Endothelial cell of umbilical vein (primary cell): ENCODE measurements at regions not wholly inside any gene's neighbourhood (a gene's known extent, or its start where the extent isn't known, plus 50 kb on each side); places are given as distances from the start of the nearest gene placed in this dataset.

ENCODE experiments used
- BruUV-seq: library from RNA; stranded (reverse); fragments of 400-500 nt; replicated peaks from 2 replicates; lab custom pipeline; 2021; lab: Mats Ljungman, UMichigan
- CTCF ChIA-PET: fragments of 300-600, 350-600 bp; sonication (Branson Sonifier 250); formaldehyde crosslinking; loops from one replicate; lab custom pipeline; 2021; ENCODE audit warnings: antibody characterized with exemption, inconsistent platforms; lab: Charles Lee
- POLR2A ChIA-PET: fragments of 300-600, 350-600 bp; sonication (Branson Sonifier 250); formaldehyde crosslinking; loops from one replicate; lab custom pipeline; 2021; ENCODE audit warnings: antibody characterized with exemption, inconsistent platforms; lab: Charles Lee
- DNase-seq: peaks from one replicate; pipeline ENCODE4 v3.0.0-alpha.2; 2011; ENCODE audit warnings: low read depth, low spot score
- FAIRE-seq: peaks from 2 replicates; lab custom pipeline; 2011; peaks lifted over from hg19 to GRCh38; lab: Jason Lieb, UNC
- H2AFZ ChIP-seq: 2 replicates; pipeline ENCODE4 v1.6.0; 2012; ENCODE audit warnings: low read depth, low read length, control low read depth, inconsistent platforms
- H3K27ac ChIP-seq: 2 replicates; pipeline ENCODE4 v1.5.1; 2011; ENCODE audit warnings: low read depth, mild to moderate bottlenecking, control low read depth, low read length, moderate library complexity; ENCODE audit not compliant: insufficient read depth
- H3K27me3 ChIP-seq, 2 experiments: 2 replicates each; pipeline versions ENCODE4 v1.6.0 to v1.6.1; 2011; ENCODE audit warnings: low read length in 2 of 2, mixed read lengths in 1 of 2; ENCODE audit not compliant: control insufficient read depth in 2 of 2, insufficient read depth in 2 of 2
- H3K36me3 ChIP-seq, 2 experiments: 2 replicates in 1 of 2; 3 replicates in 1 of 2; pipeline ENCODE4 v1.5.1; 2011; ENCODE audit warnings: low read length in 2 of 2, mild to moderate bottlenecking in 1 of 2, moderate library complexity in 1 of 2; ENCODE audit not compliant: control insufficient read depth in 2 of 2, insufficient read depth in 2 of 2; ENCODE audit errors: extremely low read depth in 1 of 2
- H3K4me1 ChIP-seq: 3 replicates; pipeline ENCODE4 v1.5.1; 2011; ENCODE audit warnings: mild to moderate bottlenecking, low read length; ENCODE audit not compliant: control insufficient read depth, insufficient read depth; ENCODE audit errors: extremely low read depth
- H3K4me2 ChIP-seq: 2 replicates; pipeline ENCODE4 v1.6.1; 2011; ENCODE audit warnings: low read length, control low read depth, mixed read lengths; ENCODE audit not compliant: insufficient read depth
- H3K4me3 ChIP-seq, 3 experiments: fragments of 200-600 bp in 1 of 3; sonication (generic), shearing (Covaris generic) in 1 of 3; replicated peaks in 1 of 3; 2 replicates each; pipeline ENCODE4 v1.5.1; 2011 to 2016; ENCODE audit warnings: control low read depth in 3 of 3, low read length in 3 of 3, mild to moderate bottlenecking in 2 of 3, inconsistent platforms in 1 of 3, low read depth in 1 of 3, moderate library complexity in 1 of 3; ENCODE audit not compliant: insufficient read depth in 1 of 3
- H3K79me2 ChIP-seq: 2 replicates; pipeline ENCODE4 v1.6.0; 2012; ENCODE audit warnings: low read length, inconsistent platforms; ENCODE audit not compliant: control insufficient read depth, insufficient read depth
- H3K9ac ChIP-seq: replicated peaks from 2 replicates; pipeline ENCODE3; 2011; ENCODE audit warnings: low read length, control low read depth; ENCODE audit not compliant: insufficient read depth; ENCODE audit errors: extremely low read depth
- H3K9me1 ChIP-seq: replicated peaks from 3 replicates; pipeline ENCODE4 v1.6.0; 2011; ENCODE audit warnings: mild to moderate bottlenecking, low read length; ENCODE audit not compliant: control insufficient read depth, insufficient read depth; ENCODE audit errors: extremely low read depth
- H3K9me3 ChIP-seq: replicated peaks from 2 replicates; pipeline ENCODE4 v1.5.1; 2012; ENCODE audit warnings: low read length, inconsistent platforms; ENCODE audit not compliant: control insufficient read depth, insufficient read depth
- H4K20me1 ChIP-seq: replicated peaks from 2 replicates; pipeline ENCODE3; 2011; ENCODE audit warnings: mild to moderate bottlenecking, low read length; ENCODE audit not compliant: control insufficient read depth, insufficient read depth; ENCODE audit errors: extremely low read depth
- EZH2 ChIP-seq: IDR thresholded peaks from 2 replicates; pipeline ENCODE4 v1.6.1; 2012; ENCODE audit warnings: borderline replicate concordance, low read depth, mild to moderate bottlenecking, moderate library complexity, low read length, inconsistent platforms; ENCODE audit not compliant: severe bottlenecking
- FOS ChIP-seq: IDR thresholded peaks from 2 replicates; pipeline ENCODE4 v1.6.1; 2011; ENCODE audit warnings: mild to moderate bottlenecking, low read length, moderate library complexity, borderline replicate concordance; ENCODE audit not compliant: insufficient read depth
- GATA2 ChIP-seq: IDR thresholded peaks from 2 replicates; pipeline ENCODE4 v1.7.0; 2011; ENCODE audit warnings: low read depth, mild to moderate bottlenecking, moderate library complexity, mixed read lengths, low read length; ENCODE audit not compliant: insufficient read length, insufficient read depth
- JUN ChIP-seq: IDR thresholded peaks from 2 replicates; pipeline ENCODE4 v1.6.1; 2011; ENCODE audit warnings: borderline replicate concordance, low read depth; ENCODE audit not compliant: insufficient read length, insufficient read depth
- MYC ChIP-seq: IDR thresholded peaks from one replicate; pipeline ENCODE4 v1.6.1; 2011; ENCODE audit warnings: mild to moderate bottlenecking, low read depth, low read length
- POLR2A ChIP-seq: IDR thresholded peaks from 2 replicates; pipeline ENCODE4 v1.6.1; 2012; ENCODE audit warnings: low read depth, mild to moderate bottlenecking, control low read depth, low read length
- POLR2AphosphoS5 ChIP-seq: IDR thresholded peaks from 2 replicates; pipeline ENCODE4 v1.6.1; 2012; ENCODE audit warnings: low read depth, mild to moderate bottlenecking, control low read depth, low read length, moderate library complexity; ENCODE audit not compliant: insufficient read depth
- dilution Hi-C: fragments of 300-500 bp; cut with MboI; formaldehyde crosslinking; loops from one replicate; pipeline ENCODE4 v1.15.0; 2019; ENCODE audit warnings: low sequenced_read_pairs; ENCODE audit not compliant: extremely low pct_ligation_motif_present
- intact Hi-C: fragments of 100-400 bp; cut with micrococcal nuclease; formaldehyde crosslinking; loops from one replicate; pipeline ENCODE4 v1.10.0; 2022
- TF ChIP-seq, protein P1 (sequence below): IDR thresholded peaks from 2 replicates; pipeline ENCODE4 v1.6.1; 2011; ENCODE audit not compliant: insufficient read depth, insufficient read length
- TF ChIP-seq, protein P2 (sequence below), 2 donors: IDR thresholded peaks; 1 replicate in 1 of 2; 2 replicates in 1 of 2; pipeline ENCODE4 v1.5.1; 2011; ENCODE audit warnings: low read length in 2 of 2, mild to moderate bottlenecking in 2 of 2, moderate library complexity in 2 of 2, control low read depth in 1 of 2, inconsistent platforms in 1 of 2, low read depth in 1 of 2; ENCODE audit not compliant: insufficient read depth in 1 of 2; ENCODE audit errors: extremely low read depth in 1 of 2

DNA sequence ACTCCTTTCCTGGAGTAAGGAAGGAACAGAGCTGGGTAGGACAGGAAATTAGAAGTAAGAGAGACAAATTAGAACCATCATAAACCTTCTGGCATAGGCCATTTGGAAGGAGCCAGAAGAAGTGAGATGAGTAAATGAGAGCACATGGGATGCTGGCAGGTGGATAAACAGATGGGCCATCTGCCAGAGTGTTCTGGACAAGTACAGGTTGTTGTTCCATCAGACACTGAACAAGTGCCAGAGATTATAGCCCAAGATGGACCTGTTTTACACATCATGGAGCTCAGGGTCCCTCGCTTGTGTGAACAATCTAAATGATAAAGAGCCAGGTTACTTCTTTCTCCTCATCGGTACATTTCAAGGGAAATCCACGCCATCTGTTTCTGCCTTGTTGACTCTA is 200.3 kb downstream of the HHIPL2 start:
- Histone ChIP-seq H3K4me3 (no peak overlapping the region), H4K20me1 (no peaks in the 10 kb centered on the region), H3K4me1 (no peaks in the 10 kb centered on the region), H3K9me3 (no peaks in the 10 kb centered on the region), H3K9me1 (no peaks in the 10 kb centered on the region), H3K27me3 (no peaks in the 10 kb centered on the region), H2AFZ (no peak overlapping the region), H3K79me2 (no peaks in the 10 kb centered on the region), H3K9ac (no peak overlapping the region), H3K36me3 (no peaks in the 10 kb centered on the region), H3K4me2 (no peak overlapping the region), H3K27ac (no peak overlapping the region)
- no peak for DNase-seq
- intact Hi-C loops (no loop called here), dilution Hi-C loops (no loop called here)
- TF ChIP-seq JUN (no peak), POLR2A (no peak), GATA2 (no peak), FOS (no peak), POLR2AphosphoS5 (no peak), EZH2 (no peak), MYC (no peak)
- TF ChIP-seq, protein P1, sequence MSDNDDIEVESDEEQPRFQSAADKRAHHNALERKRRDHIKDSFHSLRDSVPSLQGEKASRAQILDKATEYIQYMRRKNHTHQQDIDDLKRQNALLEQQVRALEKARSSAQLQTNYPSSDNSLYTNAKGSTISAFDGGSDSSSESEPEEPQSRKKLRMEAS: no peak
- TF ChIP-seq, protein P2, sequence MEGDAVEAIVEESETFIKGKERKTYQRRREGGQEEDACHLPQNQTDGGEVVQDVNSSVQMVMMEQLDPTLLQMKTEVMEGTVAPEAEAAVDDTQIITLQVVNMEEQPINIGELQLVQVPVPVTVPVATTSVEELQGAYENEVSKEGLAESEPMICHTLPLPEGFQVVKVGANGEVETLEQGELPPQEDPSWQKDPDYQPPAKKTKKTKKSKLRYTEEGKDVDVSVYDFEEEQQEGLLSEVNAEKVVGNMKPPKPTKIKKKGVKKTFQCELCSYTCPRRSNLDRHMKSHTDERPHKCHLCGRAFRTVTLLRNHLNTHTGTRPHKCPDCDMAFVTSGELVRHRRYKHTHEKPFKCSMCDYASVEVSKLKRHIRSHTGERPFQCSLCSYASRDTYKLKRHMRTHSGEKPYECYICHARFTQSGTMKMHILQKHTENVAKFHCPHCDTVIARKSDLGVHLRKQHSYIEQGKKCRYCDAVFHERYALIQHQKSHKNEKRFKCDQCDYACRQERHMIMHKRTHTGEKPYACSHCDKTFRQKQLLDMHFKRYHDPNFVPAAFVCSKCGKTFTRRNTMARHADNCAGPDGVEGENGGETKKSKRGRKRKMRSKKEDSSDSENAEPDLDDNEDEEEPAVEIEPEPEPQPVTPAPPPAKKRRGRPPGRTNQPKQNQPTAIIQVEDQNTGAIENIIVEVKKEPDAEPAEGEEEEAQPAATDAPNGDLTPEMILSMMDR (IDR thresholded peaks at IDR 0.05; ENCODE audit: extremely low read depth in 1 of 2, insufficient read depth in 1 of 2, low read depth in 1 of 2, low read length in 2 of 2): no peak
- ChIA-PET CTCF (no interaction called here), POLR2A (no interaction called here)
- no TSS peak for BruUV-seq
- FAIRE-seq: no peak
